ENCODE measurements at regions not wholly inside any gene's neighbourhood (a gene's known extent, or its start where the extent isn't known, plus 50 kb on each side); places are given as distances from the start of the nearest gene placed in this dataset.

DNA sequence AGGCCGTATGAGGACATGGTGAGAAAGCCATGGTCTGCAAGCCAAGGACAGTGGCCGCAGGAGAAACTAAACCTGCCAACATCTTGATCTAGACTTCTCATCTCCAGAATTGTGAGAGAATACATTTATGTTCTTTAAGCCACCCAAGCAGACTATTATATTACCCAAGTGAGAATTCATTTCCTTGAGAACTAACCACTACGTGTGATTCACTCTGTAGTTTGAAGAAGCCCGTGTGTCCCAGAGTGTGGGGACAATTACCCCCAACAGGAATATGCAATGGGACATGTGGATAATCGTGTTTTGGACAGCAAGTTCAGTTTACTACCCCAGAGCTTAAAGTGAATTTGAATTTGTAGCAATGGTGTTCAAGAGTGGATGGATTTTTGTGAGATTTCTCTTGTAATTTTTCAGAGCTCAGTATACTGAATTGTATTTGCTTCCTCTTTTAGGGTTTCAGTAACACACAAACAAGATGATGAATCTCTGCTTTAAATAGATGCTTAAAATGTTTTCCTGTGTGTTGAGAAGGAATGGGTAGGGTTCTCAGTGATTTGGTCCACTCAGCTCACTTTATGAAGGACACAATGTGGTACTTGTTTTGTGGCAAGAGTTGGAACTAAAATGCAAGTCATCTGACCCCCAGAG, 100.0 kb upstream of the ARHGAP20 start:
- no peak overlapping the region for H3K4me3 ChIP-seq (ENCODE audit: low read depth, low read length)
- TF ChIP-seq, protein P1, sequence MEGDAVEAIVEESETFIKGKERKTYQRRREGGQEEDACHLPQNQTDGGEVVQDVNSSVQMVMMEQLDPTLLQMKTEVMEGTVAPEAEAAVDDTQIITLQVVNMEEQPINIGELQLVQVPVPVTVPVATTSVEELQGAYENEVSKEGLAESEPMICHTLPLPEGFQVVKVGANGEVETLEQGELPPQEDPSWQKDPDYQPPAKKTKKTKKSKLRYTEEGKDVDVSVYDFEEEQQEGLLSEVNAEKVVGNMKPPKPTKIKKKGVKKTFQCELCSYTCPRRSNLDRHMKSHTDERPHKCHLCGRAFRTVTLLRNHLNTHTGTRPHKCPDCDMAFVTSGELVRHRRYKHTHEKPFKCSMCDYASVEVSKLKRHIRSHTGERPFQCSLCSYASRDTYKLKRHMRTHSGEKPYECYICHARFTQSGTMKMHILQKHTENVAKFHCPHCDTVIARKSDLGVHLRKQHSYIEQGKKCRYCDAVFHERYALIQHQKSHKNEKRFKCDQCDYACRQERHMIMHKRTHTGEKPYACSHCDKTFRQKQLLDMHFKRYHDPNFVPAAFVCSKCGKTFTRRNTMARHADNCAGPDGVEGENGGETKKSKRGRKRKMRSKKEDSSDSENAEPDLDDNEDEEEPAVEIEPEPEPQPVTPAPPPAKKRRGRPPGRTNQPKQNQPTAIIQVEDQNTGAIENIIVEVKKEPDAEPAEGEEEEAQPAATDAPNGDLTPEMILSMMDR (IDR thresholded peaks at IDR 0.05; ENCODE audit: low read depth, low read length, missing control alignments), result no peak
- in situ Hi-C loops (cut with HindIII; ENCODE audit: low sequenced_read_pairs), result no loop called here
- no peak for DNase-seq (ENCODE audit: low read depth)

DNA sequence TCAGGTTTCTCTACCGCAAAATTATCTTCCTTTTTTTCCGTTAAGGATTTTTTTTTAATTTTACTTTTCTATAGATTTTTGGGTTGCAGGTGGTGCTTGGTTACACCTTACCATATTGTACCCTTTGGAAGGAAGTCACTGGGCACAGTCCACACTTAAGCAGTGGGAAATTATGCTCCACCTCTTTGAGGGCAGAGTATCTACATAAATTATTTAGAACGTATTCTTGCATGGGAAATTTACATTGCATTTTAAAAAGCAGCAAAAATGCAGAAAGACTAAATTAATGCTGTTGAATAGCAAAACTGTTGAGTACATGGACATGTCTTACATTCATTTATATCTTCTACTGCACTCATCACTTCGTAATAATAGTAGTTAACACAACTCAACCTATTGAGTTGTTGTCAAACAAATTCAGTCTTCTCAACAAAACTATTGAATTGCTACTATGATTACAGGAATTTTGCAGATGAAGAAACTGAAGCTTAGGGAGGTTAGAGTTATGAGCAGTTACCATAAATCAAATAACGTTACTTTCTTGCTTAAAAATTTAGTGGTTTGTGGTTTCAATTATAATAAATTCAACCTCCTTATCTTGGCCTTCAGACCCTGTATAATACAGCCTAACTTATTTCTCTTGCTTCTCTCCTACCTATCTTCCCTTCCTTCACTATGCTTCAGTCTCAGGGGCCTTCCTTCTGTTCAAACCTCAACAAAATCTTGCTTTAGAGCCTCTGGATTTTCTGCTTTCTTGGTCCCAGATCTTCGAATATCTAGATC, 97.4 kb upstream of the ARHGAP20 start:
- in situ Hi-C loops (cut with HindIII; ENCODE audit: low sequenced_read_pairs), result no loop called here
- DNase-seq (ENCODE audit: low read depth), result no peak
- TF ChIP-seq, protein P1 (IDR thresholded peaks at IDR 0.05; ENCODE audit: low read depth, low read length, missing control alignments), result no peak
- no peak overlapping the region for H3K4me3 ChIP-seq (ENCODE audit: low read depth, low read length)

DNA sequence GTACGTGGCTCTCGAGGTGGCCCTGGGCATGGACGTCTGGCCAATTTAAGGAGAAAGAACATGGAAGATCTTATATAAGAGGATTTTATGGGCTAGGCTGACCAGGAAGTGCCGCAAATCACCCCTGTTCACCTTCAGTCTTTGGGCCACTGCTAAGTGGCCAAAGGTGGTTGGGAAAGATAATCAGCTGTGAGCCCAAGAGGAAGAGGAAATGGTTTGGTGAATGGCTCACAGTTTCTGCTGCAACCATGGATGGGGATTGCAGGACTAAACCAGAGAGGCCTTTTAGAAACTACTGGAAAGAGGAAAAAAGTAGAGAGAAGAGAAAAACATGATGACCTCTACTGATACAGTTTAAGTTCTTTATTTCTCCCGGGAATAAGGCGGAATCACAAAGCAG, 96.0 kb upstream of the ARHGAP20 start:
- TF ChIP-seq, protein P1 (IDR thresholded peaks at IDR 0.05; ENCODE audit: low read depth, low read length, missing control alignments), result no peak
- H3K4me3 ChIP-seq (ENCODE audit: low read depth, low read length), result no peak overlapping the region
- DNase-seq (ENCODE audit: low read depth), result no peak
- in situ Hi-C loops (cut with HindIII; ENCODE audit: low sequenced_read_pairs), result no loop called here

DNA sequence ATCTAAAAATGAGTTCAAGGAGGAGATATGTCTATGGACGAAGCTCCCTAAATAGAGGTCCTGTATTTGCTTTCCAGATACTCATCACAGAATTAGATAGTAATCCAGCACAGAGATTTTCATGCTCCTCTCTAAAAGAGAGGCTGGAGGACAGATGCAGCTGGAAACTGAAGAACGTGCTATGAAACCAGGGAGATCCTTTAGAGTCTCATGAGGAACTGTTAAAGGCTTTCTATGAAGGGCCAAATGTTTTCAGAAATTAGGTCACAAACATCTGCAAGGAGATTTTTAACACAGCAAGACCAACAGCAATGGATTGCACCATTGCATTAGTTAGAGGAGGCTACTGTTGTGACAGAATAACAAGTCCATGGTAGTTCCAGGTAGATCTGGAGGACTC, 95.6 kb upstream of the ARHGAP20 start:
- H3K4me3 ChIP-seq (ENCODE audit: low read depth, low read length), result no peak overlapping the region
- DNase-seq (ENCODE audit: low read depth), result no peak
- TF ChIP-seq, protein P1 (IDR thresholded peaks at IDR 0.05; ENCODE audit: low read depth, low read length, missing control alignments), result no peak
- in situ Hi-C loops (cut with HindIII; ENCODE audit: low sequenced_read_pairs), result no loop called here

DNA sequence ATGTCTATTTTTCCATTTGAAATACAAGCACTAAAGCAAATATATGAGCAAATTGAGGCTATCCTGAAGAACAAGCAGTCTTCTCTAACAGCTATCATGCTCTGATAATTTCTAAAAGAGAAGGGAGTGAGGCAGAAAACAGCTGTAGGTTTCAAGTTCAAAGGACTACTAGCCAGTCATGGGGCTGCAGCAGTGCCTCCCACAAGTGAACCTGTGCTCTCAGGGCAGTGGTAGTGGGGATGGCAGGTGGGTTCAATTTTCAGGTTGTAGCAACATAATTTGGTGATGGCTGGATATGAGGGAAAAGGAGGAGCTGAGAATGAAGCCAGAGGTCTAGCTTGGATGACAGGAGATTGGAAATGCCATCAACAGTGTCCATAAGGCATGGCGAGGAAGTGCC, 93.5 kb upstream of the ARHGAP20 start:
- no peak overlapping the region for H3K4me3 ChIP-seq (ENCODE audit: low read depth, low read length)
- in situ Hi-C loops (cut with HindIII; ENCODE audit: low sequenced_read_pairs), result no loop called here
- no peak for DNase-seq (ENCODE audit: low read depth)
- TF ChIP-seq, protein P1 (IDR thresholded peaks at IDR 0.05; ENCODE audit: low read depth, low read length, missing control alignments), result no peak

DNA sequence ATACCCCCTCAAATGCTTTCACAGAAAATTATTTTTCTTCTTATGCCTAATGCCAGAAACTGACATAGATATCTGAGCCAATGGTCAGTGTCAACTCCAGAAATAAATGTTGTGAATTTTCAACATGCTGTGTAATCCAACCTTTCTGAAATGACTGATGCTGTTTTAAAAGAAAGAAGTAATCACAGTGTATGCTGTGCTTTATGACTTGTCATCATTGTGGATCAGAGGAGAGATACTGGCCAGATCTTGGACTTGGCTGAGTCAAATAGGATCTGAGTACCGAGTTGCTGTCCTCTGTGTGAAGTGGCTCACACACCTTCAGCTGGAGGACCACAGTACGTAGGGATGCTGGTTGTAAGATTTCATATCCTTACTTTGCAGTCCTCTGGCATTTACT, 89.9 kb upstream of the ARHGAP20 start:
- in situ Hi-C loops (cut with HindIII; ENCODE audit: low sequenced_read_pairs), result no loop called here
- no peak overlapping the region for H3K4me3 ChIP-seq (ENCODE audit: low read depth, low read length)
- no peak for DNase-seq (ENCODE audit: low read depth)
- TF ChIP-seq, protein P1 (IDR thresholded peaks at IDR 0.05; ENCODE audit: low read depth, low read length, missing control alignments), result no peak
